Trophoblast cell (in vitro differentiated cells and primary cell): ENCODE measurements at regions not wholly inside any gene's neighbourhood (a gene's known extent, or its start where the extent isn't known, plus 50 kb on each side); places are given as distances from the start of the nearest gene placed in this dataset.

Experiments
- DNase-seq, 2 donors: peaks; one replicate each; pipeline ENCODE4 v3.0.0-alpha.2; 2016
- H2AFZ ChIP-seq: 2 replicates; pipeline ENCODE4 v1.6.1; 2013; ENCODE audit warnings: low read length, moderate library complexity, mild to moderate bottlenecking; ENCODE audit not compliant: insufficient read depth, poor library complexity
- H2AK5ac ChIP-seq: 2 replicates; pipeline ENCODE4 v1.6.1; 2013; ENCODE audit warnings: mild to moderate bottlenecking, low read length
- H2BK120ac ChIP-seq: 2 replicates; pipeline ENCODE4 v1.6.1; 2013; ENCODE audit warnings: low read length, mild to moderate bottlenecking, moderate library complexity; ENCODE audit not compliant: insufficient read depth, poor library complexity
- H2BK12ac ChIP-seq: 2 replicates; pipeline ENCODE4 v1.6.1; 2013; ENCODE audit warnings: mild to moderate bottlenecking, low read length, moderate library complexity
- H2BK5ac ChIP-seq: 2 replicates; pipeline ENCODE4 v1.6.1; 2013; ENCODE audit warnings: low read length, low read depth, moderate library complexity, mild to moderate bottlenecking; ENCODE audit not compliant: poor library complexity
- H3K14ac ChIP-seq: 2 replicates; pipeline ENCODE4 v1.6.1; 2013; ENCODE audit warnings: mild to moderate bottlenecking, low read length
- H3K18ac ChIP-seq: 2 replicates; pipeline ENCODE4 v1.6.1; 2013; ENCODE audit warnings: mild to moderate bottlenecking, low read length
- H3K23ac ChIP-seq: 2 replicates; pipeline ENCODE4 v1.6.1; 2013; ENCODE audit warnings: low read length
- H3K27ac ChIP-seq: 2 replicates; pipeline ENCODE4 v1.5.1; 2013; ENCODE audit warnings: low read depth, mild to moderate bottlenecking, inconsistent platforms, low read length, moderate library complexity
- H3K27me3 ChIP-seq: 2 replicates; pipeline ENCODE4 v1.6.1; 2013; ENCODE audit warnings: inconsistent platforms, mild to moderate bottlenecking, low read length, moderate library complexity; ENCODE audit not compliant: insufficient read depth
- H3K36me3 ChIP-seq, 2 experiments: 1 replicate in 1 of 2; 2 replicates in 1 of 2; pipeline ENCODE4 v1.6.1; 2013; ENCODE audit warnings: low read length in 2 of 2, mild to moderate bottlenecking in 2 of 2, moderate library complexity in 1 of 2; ENCODE audit not compliant: insufficient read depth in 2 of 2, control insufficient read depth in 1 of 2
- H3K4ac ChIP-seq: 2 replicates; pipeline ENCODE4 v1.6.1; 2013; ENCODE audit warnings: low read depth, mild to moderate bottlenecking, low read length, moderate library complexity
- H3K4me1 ChIP-seq, 2 experiments: 1 replicate in 1 of 2; 2 replicates in 1 of 2; pipeline ENCODE4 v1.6.1; 2013; ENCODE audit warnings: low read length in 2 of 2, mild to moderate bottlenecking in 2 of 2, moderate library complexity in 1 of 2; ENCODE audit not compliant: insufficient read depth in 2 of 2, control insufficient read depth in 1 of 2
- H3K4me2 ChIP-seq: 2 replicates; pipeline ENCODE4 v1.6.1; 2013; ENCODE audit warnings: inconsistent platforms, mild to moderate bottlenecking, low read length, moderate library complexity
- H3K4me3 ChIP-seq: 2 replicates; pipeline ENCODE4 v1.5.1; 2013; ENCODE audit warnings: mild to moderate bottlenecking, low read depth, low read length, inconsistent platforms
- H3K79me1 ChIP-seq: one replicate; pipeline ENCODE4 v1.6.1; 2013; ENCODE audit warnings: low read length
- H3K79me2 ChIP-seq: 2 replicates; pipeline ENCODE4 v1.6.1; 2013; ENCODE audit warnings: low read length, mild to moderate bottlenecking; ENCODE audit not compliant: control insufficient read depth, insufficient read depth, poor library complexity
- H3K9ac ChIP-seq: 2 replicates; pipeline ENCODE4 v1.6.1; 2013; ENCODE audit warnings: mild to moderate bottlenecking, low read length
- H3K9me3 ChIP-seq: 2 replicates; pipeline ENCODE4 v1.6.1; 2013; ENCODE audit warnings: low read depth, mild to moderate bottlenecking, control low read depth, inconsistent platforms, low read length; ENCODE audit not compliant: insufficient read depth
- H4K12ac ChIP-seq: 2 replicates; pipeline ENCODE4 v1.6.1; 2013; ENCODE audit warnings: low read depth, mild to moderate bottlenecking, low read length, moderate library complexity
- H4K8ac ChIP-seq: 2 replicates; pipeline ENCODE4 v1.6.1; 2013; ENCODE audit warnings: low read depth, mild to moderate bottlenecking, low read length, moderate library complexity
- H4K91ac ChIP-seq: one replicate; pipeline ENCODE4 v1.6.1; 2013; ENCODE audit warnings: low read depth, mild to moderate bottlenecking, low read length, moderate library complexity
- WGBS: extraction: QIAGEN DNeasy Blood & Tissue Kit; methylation state at CpG from one replicate; pipeline ENCODE4 v1.1.7; 2013; ENCODE audit warnings: missing lambda C conversion rate; ENCODE audit not compliant: insufficient read length, insufficient coverage; ENCODE audit errors: extremely low coverage; 5-methylcytosine and 5-hydroxymethylcytosine counted together

- H3K4me1 ChIP-seq: no peaks in the 10 kb centered on the region
- no peak overlapping the region for H2BK5ac ChIP-seq
- H2AFZ ChIP-seq: no peak overlapping the region
- no peaks in the 10 kb centered on the region for H3K36me3 ChIP-seq
- no peaks in the 10 kb centered on the region for H3K27me3 ChIP-seq
- no peaks in the 10 kb centered on the region for H3K79me1 ChIP-seq
- H2AK5ac ChIP-seq: no peak overlapping the region
- no CpG with 5 or more reads among the region's 6 CpGs for WGBS
- H3K27ac ChIP-seq: no peak overlapping the region
- H4K8ac ChIP-seq: no peak overlapping the region
- H3K14ac ChIP-seq: no peak overlapping the region
- no peak overlapping the region for H4K12ac ChIP-seq
- no peaks in the 10 kb centered on the region for H3K79me2 ChIP-seq
- H3K9ac ChIP-seq: no peak overlapping the region
- no peak overlapping the region for H3K23ac ChIP-seq
- H3K4ac ChIP-seq: no peak overlapping the region
- no peak overlapping the region for H3K4me2 ChIP-seq
- no peak overlapping the region for H4K91ac ChIP-seq
- H2BK12ac ChIP-seq: no peak overlapping the region
- no peak overlapping the region for H2BK120ac ChIP-seq
- DNase-seq: no peak
- H3K18ac ChIP-seq: no peak overlapping the region
- peaks cover 4% of the 10 kb centered on the region for H3K9me3 ChIP-seq
- no peak overlapping the region for H3K4me3 ChIP-seq
Measured at GRCh38 chrX:723781-724180, 93.2 kb downstream of the SHOX start.

- H3K4me3 ChIP-seq: no peak overlapping the region
- H3K14ac ChIP-seq: no peak overlapping the region
- no peak overlapping the region for H2BK5ac ChIP-seq
- H3K18ac ChIP-seq: no peak overlapping the region
- H3K9ac ChIP-seq: no peak overlapping the region
- H3K27ac ChIP-seq: no peak overlapping the region
- H3K23ac ChIP-seq: no peak overlapping the region
- H4K8ac ChIP-seq: no peak overlapping the region
- no CpG with 5 or more reads among the region's 14 CpGs for WGBS
- H3K79me1 ChIP-seq: no peaks in the 10 kb centered on the region
- H4K12ac ChIP-seq: no peak overlapping the region
- no peaks in the 10 kb centered on the region for H3K27me3 ChIP-seq
- DNase-seq: no peak
- H2BK120ac ChIP-seq: no peak overlapping the region
- H3K36me3 ChIP-seq: no peaks in the 10 kb centered on the region
- no peak overlapping the region for H2AFZ ChIP-seq
- H4K91ac ChIP-seq: no peak overlapping the region
- H2AK5ac ChIP-seq: no peak overlapping the region
- H3K9me3 ChIP-seq: peaks cover 4% of the 10 kb centered on the region
- H3K79me2 ChIP-seq: no peaks in the 10 kb centered on the region
- H3K4me2 ChIP-seq: no peak overlapping the region
- no peaks in the 10 kb centered on the region for H3K4me1 ChIP-seq
- H2BK12ac ChIP-seq: no peak overlapping the region
- no peak overlapping the region for H3K4ac ChIP-seq
Measured at GRCh38 chrX:721354-721753, 90.8 kb downstream of the SHOX start.

- DNase-seq: no peak
- H3K4ac ChIP-seq: no peak overlapping the region
- no peak overlapping the region for H3K14ac ChIP-seq
- no peak overlapping the region for H2BK5ac ChIP-seq
- H3K4me1 ChIP-seq: no peaks in the 10 kb centered on the region
- WGBS: 100% methylated on average over 4 of the region's 9 CpGs
- H4K91ac ChIP-seq: no peak overlapping the region
- no peak overlapping the region for H2BK12ac ChIP-seq
- H3K79me1 ChIP-seq: no peaks in the 10 kb centered on the region
- H3K18ac ChIP-seq: no peak overlapping the region
- H3K79me2 ChIP-seq: no peaks in the 10 kb centered on the region
- H3K23ac ChIP-seq: no peak overlapping the region
- no peak overlapping the region for H3K27ac ChIP-seq
- no peak overlapping the region for H3K9ac ChIP-seq
- H3K4me2 ChIP-seq: no peak overlapping the region
- H3K36me3 ChIP-seq: no peaks in the 10 kb centered on the region
- no peaks in the 10 kb centered on the region for H3K27me3 ChIP-seq
- H2BK120ac ChIP-seq: no peak overlapping the region
- no peak overlapping the region for H2AFZ ChIP-seq
- H4K12ac ChIP-seq: no peak overlapping the region
- H3K4me3 ChIP-seq: no peak overlapping the region
- H3K9me3 ChIP-seq: no peaks in the 10 kb centered on the region
- no peak overlapping the region for H2AK5ac ChIP-seq
- H4K8ac ChIP-seq: no peak overlapping the region
Measured at GRCh38 chrX:720825-721224, 90.2 kb downstream of the SHOX start.

GRCh38 chrX:720250-720649 lies 89.7 kb downstream of the SHOX start:
- H3K79me1 ChIP-seq: no peaks in the 10 kb centered on the region
- H3K4me1 ChIP-seq: no peaks in the 10 kb centered on the region
- no peaks in the 10 kb centered on the region for H3K9me3 ChIP-seq
- no peak overlapping the region for H3K27ac ChIP-seq
- H3K4me3 ChIP-seq: no peak overlapping the region
- H4K8ac ChIP-seq: no peak overlapping the region
- H2BK12ac ChIP-seq: no peak overlapping the region
- H3K79me2 ChIP-seq: no peaks in the 10 kb centered on the region
- H3K27me3 ChIP-seq: no peaks in the 10 kb centered on the region
- no peak overlapping the region for H2AFZ ChIP-seq
- H3K23ac ChIP-seq: no peak overlapping the region
- no peak overlapping the region for H2AK5ac ChIP-seq
- H3K4ac ChIP-seq: no peak overlapping the region
- no CpG with 5 or more reads among the region's 5 CpGs for WGBS
- H4K91ac ChIP-seq: no peak overlapping the region
- no peak for DNase-seq
- H3K4me2 ChIP-seq: no peak overlapping the region
- H3K18ac ChIP-seq: no peak overlapping the region
- no peaks in the 10 kb centered on the region for H3K36me3 ChIP-seq
- H2BK120ac ChIP-seq: no peak overlapping the region
- no peak overlapping the region for H3K9ac ChIP-seq
- H2BK5ac ChIP-seq: no peak overlapping the region
- H4K12ac ChIP-seq: no peak overlapping the region
- no peak overlapping the region for H3K14ac ChIP-seq
